SIG-M5 (cell line): ENCODE measurements at regions not wholly inside any gene's neighbourhood (a gene's known extent, or its start where the extent isn't known, plus 50 kb on each side); places are given as distances from the start of the nearest gene placed in this dataset.

Source experiments
- DNase-seq: peaks from one replicate; lab custom pipeline; 2025; lab: John Stamatoyannopoulos, UW

DNA sequence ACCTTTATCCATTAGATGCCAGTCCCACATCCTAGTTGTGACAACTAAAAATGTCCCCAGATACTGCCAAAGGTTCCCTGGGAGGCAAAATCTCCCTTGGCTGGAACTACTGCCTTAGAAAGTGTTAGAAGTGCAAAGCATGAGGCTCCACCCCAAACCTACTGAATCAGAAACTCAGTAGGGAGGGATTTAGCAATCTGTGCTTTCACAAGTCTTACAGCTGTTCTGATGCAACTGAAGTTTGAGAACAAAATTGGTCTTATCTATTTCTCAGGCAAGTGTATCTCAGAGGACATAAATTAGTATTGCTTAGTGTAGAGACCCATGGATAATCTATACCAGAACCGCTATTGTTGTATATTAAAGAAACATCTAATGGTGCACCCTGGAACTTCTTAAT lies 70.2 kb downstream of the CLDN1 start:
- DNase-seq: peak; percentile 22

DNA sequence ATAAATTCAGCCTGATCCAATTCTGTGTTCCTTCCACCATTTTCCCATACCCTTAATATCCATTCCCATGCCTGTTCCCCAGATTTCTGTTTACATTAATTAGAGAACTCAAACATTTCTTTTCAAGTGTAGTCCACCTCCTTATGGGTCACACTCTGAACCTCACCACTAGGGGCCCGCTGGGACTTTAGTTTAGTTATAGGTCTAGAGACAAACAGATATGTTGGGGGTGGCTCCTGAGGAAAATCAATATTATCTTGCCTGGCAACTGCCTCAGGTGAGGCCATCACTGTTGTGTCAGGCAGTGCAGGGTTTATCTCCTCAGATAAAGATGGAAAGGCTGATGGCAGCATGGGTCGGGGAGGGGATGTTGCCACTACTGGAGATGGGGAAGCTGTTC lies 72.8 kb downstream of the CLDN1 start:
- no peak for DNase-seq

GRCh38 chr3:190242147-190242546 lies 80.1 kb downstream of the CLDN1 start:
- no peak for DNase-seq

DNA sequence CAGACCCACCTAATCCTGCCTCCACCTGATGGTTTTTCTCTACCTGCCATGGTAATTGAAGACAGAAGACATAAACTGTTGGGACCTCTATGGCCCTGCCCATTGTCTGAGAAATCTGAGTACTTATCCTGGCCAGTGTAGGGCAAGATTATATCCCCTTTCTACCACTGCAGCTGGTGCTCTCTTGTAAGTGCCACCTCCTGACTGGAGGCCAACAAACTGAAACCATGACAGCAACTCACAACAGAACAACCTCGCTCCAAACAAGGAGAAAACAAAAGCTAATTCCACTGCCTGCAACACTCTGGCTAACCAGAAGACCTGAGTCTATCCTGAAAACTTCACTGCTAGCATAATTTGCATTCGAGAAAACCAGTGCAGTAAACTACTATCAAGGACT lies 82.9 kb downstream of the CLDN1 start:
- DNase-seq: no peak

DNA sequence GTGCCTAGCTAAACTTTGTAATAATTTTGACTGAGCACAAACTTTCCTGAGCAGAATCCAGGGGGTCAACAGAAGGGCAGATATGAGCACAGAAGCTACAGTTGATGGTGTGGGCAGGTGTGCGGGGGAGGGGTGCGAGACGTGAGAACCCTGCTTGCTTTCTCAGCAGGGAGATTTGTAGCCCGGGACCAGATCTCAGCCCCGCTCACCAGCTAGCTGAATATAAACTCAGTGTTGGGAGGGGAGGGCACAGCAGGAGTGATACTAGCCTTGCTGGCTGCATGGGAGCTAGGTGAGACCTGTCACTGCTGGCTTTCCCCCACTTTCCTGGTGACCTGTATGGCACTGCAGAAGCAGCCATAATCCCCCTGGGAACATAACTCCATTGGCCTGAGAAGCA lies 83.4 kb downstream of the CLDN1 start:
- DNase-seq: no peak

- DNase-seq: no peak
Measured at GRCh38 chr3:190234621-190235020, 87.6 kb downstream of the CLDN1 start.

- DNase-seq: no peak
Measured at GRCh38 chr3:190229632-190230424, 92.4 kb downstream of the CLDN1 start.

GRCh38 chr3:190227064-190227463 lies 95.2 kb downstream of the CLDN1 start:
- no peak for DNase-seq

- DNase-seq: no peak
Measured at GRCh38 chr3:190224863-190225692, 97.2 kb downstream of the CLDN1 start.

GRCh38 chr3:190224456-190224855 lies 97.8 kb downstream of the CLDN1 start:
- DNase-seq: no peak

DNA sequence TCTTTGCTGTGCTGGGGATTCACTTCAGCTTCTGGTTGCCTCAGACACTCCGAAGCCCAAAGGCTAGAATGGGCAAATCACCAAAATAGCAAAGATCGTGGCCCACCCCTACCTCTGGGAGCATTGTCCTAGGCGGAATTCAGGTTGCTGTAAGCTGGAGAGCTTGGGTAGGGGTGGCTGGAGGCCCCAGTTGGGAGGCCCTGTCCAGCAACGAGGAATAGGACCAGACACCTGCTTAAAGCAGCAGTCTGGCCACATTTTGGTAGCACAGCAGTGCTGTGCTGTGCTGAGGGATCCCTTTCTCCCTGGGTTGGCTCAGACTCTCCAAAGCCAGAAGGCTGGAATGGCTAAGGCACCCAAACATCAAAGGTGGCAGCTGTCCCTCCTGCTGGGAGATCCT lies 99.3 kb downstream of the CLDN1 start:
- DNase-seq: no peak

DNA sequence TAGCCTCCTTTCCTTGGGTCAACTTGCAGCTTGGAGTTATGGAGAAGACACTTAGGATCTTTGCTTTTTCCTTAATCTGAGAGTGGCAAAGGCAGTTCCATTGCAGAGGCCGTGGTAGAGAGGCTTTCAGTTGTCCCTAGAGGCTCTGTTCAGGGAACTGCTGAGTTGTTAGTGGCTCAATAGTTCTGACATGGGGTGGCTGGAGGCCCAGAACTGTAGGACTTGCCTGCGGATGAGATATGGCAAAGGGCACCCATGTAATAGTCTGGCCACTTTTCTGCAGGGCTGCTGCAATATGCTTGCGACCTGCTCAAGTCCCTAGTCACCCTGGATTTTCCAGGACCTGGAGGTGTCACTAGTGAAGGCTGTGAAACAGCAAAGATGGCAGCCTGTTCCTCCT lies 99.9 kb downstream of the CLDN1 start:
- DNase-seq: no peak

GRCh38 chr3:190220362-190220761 lies 99.7 kb upstream of the P3H2 start:
- DNase-seq: no peak

- DNase-seq: no peak
Measured at GRCh38 chr3:190217081-190217480, 96.4 kb upstream of the P3H2 start.

DNA sequence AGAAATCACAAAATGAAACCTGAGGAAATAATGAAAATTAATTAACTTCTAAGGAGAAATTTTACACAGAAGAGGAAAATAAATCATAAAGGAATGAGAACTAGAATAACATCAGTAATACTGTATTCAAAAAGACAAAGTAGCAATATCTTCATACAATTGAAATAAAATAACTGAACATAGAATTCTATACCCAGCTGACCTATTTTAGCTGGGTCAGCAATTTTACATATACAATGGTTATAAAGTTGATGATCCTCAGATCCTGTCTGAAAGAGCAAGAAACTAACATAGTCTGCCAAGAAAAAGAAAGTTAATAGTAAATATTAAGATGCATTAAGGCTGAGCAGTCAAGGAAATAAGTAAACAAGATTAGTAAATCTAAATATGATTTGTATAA lies 93.0 kb upstream of the P3H2 start:
- no peak for DNase-seq

GRCh38 chr3:190210608-190211007 lies 89.9 kb upstream of the P3H2 start:
- no peak for DNase-seq

GRCh38 chr3:190209533-190209932 lies 88.8 kb upstream of the P3H2 start:
- no peak for DNase-seq

DNA sequence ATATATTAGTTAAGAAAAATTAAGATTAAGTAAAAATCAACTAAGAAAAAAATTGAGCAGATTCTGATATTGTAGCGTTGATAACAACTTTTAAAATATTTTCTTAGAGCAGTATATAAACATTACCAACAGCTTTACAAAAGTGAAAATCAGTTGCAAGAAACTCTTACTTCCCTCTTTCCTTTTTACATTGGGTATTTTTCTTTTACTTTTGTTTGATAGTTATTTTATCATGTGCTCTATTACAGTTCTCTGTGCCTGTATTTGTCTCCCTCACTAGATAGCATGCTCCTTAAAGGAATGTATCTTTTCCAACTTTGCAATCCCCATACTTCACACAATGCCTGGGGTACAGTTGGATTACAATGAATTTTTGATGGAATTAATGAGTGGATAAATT lies 87.5 kb upstream of the P3H2 start:
- no peak for DNase-seq

GRCh38 chr3:190205739-190206138 lies 85.0 kb upstream of the P3H2 start:
- DNase-seq: peak; percentile 19

GRCh38 chr3:190204200-190204599 lies 83.5 kb upstream of the P3H2 start:
- no peak for DNase-seq

- DNase-seq: no peak
Measured at GRCh38 chr3:190197346-190197763, 76.7 kb upstream of the P3H2 start.

GRCh38 chr3:190194506-190194905 lies 73.8 kb upstream of the P3H2 start:
- DNase-seq: no peak

DNA sequence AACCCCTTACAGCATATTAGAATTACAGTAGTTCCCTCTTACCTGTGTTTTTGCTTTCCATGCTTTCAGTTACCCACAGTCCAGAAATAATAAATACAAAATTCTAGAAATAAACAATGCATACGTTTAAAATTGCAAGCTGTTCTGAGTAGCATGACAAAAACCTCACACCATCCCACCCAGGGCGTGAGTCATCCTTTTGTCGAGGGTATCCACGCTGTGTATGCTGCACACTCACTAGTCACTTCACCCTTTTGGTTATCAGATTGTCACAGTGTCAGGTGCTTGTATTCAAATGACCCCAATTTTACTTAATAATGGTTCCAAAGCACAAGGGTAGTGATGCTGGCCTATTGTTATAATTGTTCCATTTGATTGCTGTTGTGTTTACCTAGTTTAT lies 72.5 kb upstream of the P3H2 start:
- no peak for DNase-seq
